ENCODE measurements at regions not wholly inside any gene's neighbourhood (a gene's known extent, or its start where the extent isn't known, plus 50 kb on each side); places are given as distances from the start of the nearest gene placed in this dataset.

GRCh38 chr1:214165850-214166374 is 115.0 kb upstream of the SMYD2 start:
- no peak for TF ChIP-seq ETV6 (CRISPR knock-in tag; IDR thresholded peaks at IDR 0.05)
- no peak for TF ChIP-seq CTCF (IDR thresholded peaks at IDR 0.05)
- TF ChIP-seq MAX (CRISPR knock-in tag; IDR thresholded peaks at IDR 0.05): no peak

All from WTC11 (cell line).